Activated naive CD4-positive, alpha-beta T cell treated with anti-CD3 and anti-CD28 coated beads, Interleukin-2, amount 10 ng/mL, durations not matched to agents 7 days and 5 days (primary cell): ENCODE measurements at regions not wholly inside any gene's neighbourhood (a gene's known extent, or its start where the extent isn't known, plus 50 kb on each side); places are given as distances from the start of the nearest gene placed in this dataset.

Experiments
- CTCF ChIA-PET: fragments of 350-600 bp; sonication (Branson Sonifier 250); formaldehyde crosslinking; loops from one replicate; lab custom pipeline; 2021; ENCODE audit warnings: antibody characterized with exemption; lab: Charles Lee
- DNase-seq: peaks from one replicate; pipeline ENCODE4 v3.0.0-alpha.2; 2020
- H3K27ac Mint-ChIP-seq: one replicate; pipeline ENCODE4 v1.8.0; 2021; ENCODE audit warnings: mild to moderate bottlenecking, moderate library complexity, mixed read lengths
- H3K27me3 Mint-ChIP-seq: one replicate; pipeline ENCODE4 v1.8.0; 2021; ENCODE audit warnings: mild to moderate bottlenecking, mixed read lengths
- H3K36me3 Mint-ChIP-seq: one replicate; pipeline ENCODE4 v1.8.0; 2021; ENCODE audit warnings: mixed read lengths
- H3K4me1 Mint-ChIP-seq: one replicate; pipeline ENCODE4 v1.8.0; 2021; ENCODE audit warnings: mixed read lengths
- H3K4me3 Mint-ChIP-seq: one replicate; pipeline ENCODE4 v1.8.0; 2021; ENCODE audit warnings: mild to moderate bottlenecking, moderate library complexity, mixed read lengths
- H3K9me3 Mint-ChIP-seq: one replicate; pipeline ENCODE4 v1.8.0; 2021; ENCODE audit warnings: mixed read lengths

GRCh38 chr4:89404530-89404929 is 96.9 kb upstream of the GPRIN3 start:
- no peaks in the 10 kb centered on the region for H3K27me3 Mint-ChIP-seq
- no peak for DNase-seq
- CTCF ChIA-PET: interaction anchor here (1.2 kb wide), 1 partner anchor 149 kb away, joined by 3 read pairs; no protein-coding TSS in a partner anchor

GRCh38 chr4:89403826-89404225 is 96.2 kb upstream of the GPRIN3 start:
- H3K4me3 Mint-ChIP-seq: no peak overlapping the region
- no peaks in the 10 kb centered on the region for H3K9me3 Mint-ChIP-seq
- CTCF ChIA-PET: no interaction called here
- no peaks in the 10 kb centered on the region for H3K36me3 Mint-ChIP-seq
- H3K27me3 Mint-ChIP-seq: no peaks in the 10 kb centered on the region
- no peak overlapping the region for H3K27ac Mint-ChIP-seq
- H3K4me1 Mint-ChIP-seq: no peaks in the 10 kb centered on the region
- DNase-seq: no peak

More at GRCh38 chr4:89404530-89404929, 96.9 kb upstream of the GPRIN3 start:
- Mint-ChIP-seq H3K27ac (no peak overlapping the region), H3K9me3 (no peaks in the 10 kb centered on the region), H3K4me3 (no peak overlapping the region), H3K4me1 (no peaks in the 10 kb centered on the region), H3K36me3 (no peaks in the 10 kb centered on the region)

- Mint-ChIP-seq H3K4me1 (no peaks in the 10 kb centered on the region), H3K27me3 (no peaks in the 10 kb centered on the region), H3K36me3 (no peaks in the 10 kb centered on the region), H3K4me3 (no peak overlapping the region), H3K27ac (no peak overlapping the region), H3K9me3 (no peaks in the 10 kb centered on the region)
- no peak for DNase-seq
- CTCF ChIA-PET: no interaction called here
These were observed 92.9 kb upstream of the GPRIN3 start for GRCh38 chr4:89400287-89401035.

GRCh38 chr4:89398644-89399043 is 91.0 kb upstream of the GPRIN3 start:
- H3K36me3 Mint-ChIP-seq: no peaks in the 10 kb centered on the region
- DNase-seq: no peak
- no peaks in the 10 kb centered on the region for H3K4me1 Mint-ChIP-seq
- no peak overlapping the region for H3K27ac Mint-ChIP-seq
- H3K27me3 Mint-ChIP-seq: no peaks in the 10 kb centered on the region
- H3K9me3 Mint-ChIP-seq: peaks cover 1% of the 10 kb centered on the region
- CTCF ChIA-PET: interaction anchor here (0.7 to 1.3 kb wide), 2 partner anchors 114 to 288 kb away, joined by 3 to 4 read pairs; no protein-coding TSS in a partner anchor
- H3K4me3 Mint-ChIP-seq: no peak overlapping the region

GRCh38 chr4:89398146-89398545 is 90.5 kb upstream of the GPRIN3 start:
- CTCF ChIA-PET: interaction anchor here (1.3 kb wide), 1 partner anchor 114 kb away, joined by 3 read pairs; no protein-coding TSS in a partner anchor

GRCh38 chr4:89397441-89397840 is 89.8 kb upstream of the GPRIN3 start:
- no peaks in the 10 kb centered on the region for H3K36me3 Mint-ChIP-seq
- no peaks in the 10 kb centered on the region for H3K4me1 Mint-ChIP-seq
- H3K27ac Mint-ChIP-seq: no peak overlapping the region
- no peaks in the 10 kb centered on the region for H3K27me3 Mint-ChIP-seq
- peaks cover 1% of the 10 kb centered on the region for H3K9me3 Mint-ChIP-seq
- no peak for DNase-seq
- H3K4me3 Mint-ChIP-seq: no peak overlapping the region
- CTCF ChIA-PET: no interaction called here

More at GRCh38 chr4:89398146-89398545, 90.5 kb upstream of the GPRIN3 start:
- H3K9me3 Mint-ChIP-seq: peaks cover 1% of the 10 kb centered on the region
- DNase-seq: no peak
- H3K36me3 Mint-ChIP-seq: no peaks in the 10 kb centered on the region
- H3K4me3 Mint-ChIP-seq: no peak overlapping the region
- H3K27me3 Mint-ChIP-seq: no peaks in the 10 kb centered on the region
- H3K27ac Mint-ChIP-seq: no peak overlapping the region
- no peaks in the 10 kb centered on the region for H3K4me1 Mint-ChIP-seq

- Mint-ChIP-seq H3K4me1 (no peaks in the 10 kb centered on the region), H3K4me3 (no peak overlapping the region), H3K27me3 (peaks cover 6% of the 10 kb centered on the region), H3K9me3 (peaks cover 13% of the 10 kb centered on the region), H3K36me3 (no peaks in the 10 kb centered on the region), H3K27ac (no peak overlapping the region)
- no peak for DNase-seq
- CTCF ChIA-PET: no interaction called here
These were observed 74.8 kb upstream of the GPRIN3 start for GRCh38 chr4:89382439-89382838.

- H3K27ac Mint-ChIP-seq: no peak overlapping the region
These were observed 73.4 kb upstream of the GPRIN3 start for GRCh38 chr4:89380980-89381379.

GRCh38 chr4:89379511-89380044 is 72.0 kb upstream of the GPRIN3 start:
- Mint-ChIP-seq H3K4me1 (no peaks in the 10 kb centered on the region), H3K4me3 (no peak overlapping the region), H3K27ac (no peak overlapping the region), H3K36me3 (no peaks in the 10 kb centered on the region), H3K9me3 (peaks cover 13% of the 10 kb centered on the region), H3K27me3 (peaks cover 6% of the 10 kb centered on the region)
- CTCF ChIA-PET: no interaction called here
- DNase-seq: no peak

More at GRCh38 chr4:89380980-89381379, 73.4 kb upstream of the GPRIN3 start:
- CTCF ChIA-PET: no interaction called here
- H3K27me3 Mint-ChIP-seq: peaks cover 6% of the 10 kb centered on the region
- H3K4me3 Mint-ChIP-seq: no peak overlapping the region
- H3K36me3 Mint-ChIP-seq: no peaks in the 10 kb centered on the region
- H3K9me3 Mint-ChIP-seq: peaks cover 13% of the 10 kb centered on the region
- no peaks in the 10 kb centered on the region for H3K4me1 Mint-ChIP-seq
- DNase-seq: no peak

GRCh38 chr4:89373394-89373793 is 65.8 kb upstream of the GPRIN3 start:
- Mint-ChIP-seq H3K4me3 (no peak overlapping the region), H3K9me3 (peaks cover 1% of the 10 kb centered on the region)
- CTCF ChIA-PET: interaction anchor here (1.1 kb wide), 1 partner anchor 147 kb away, joined by 4 read pairs; no protein-coding TSS in a partner anchor

GRCh38 chr4:89371614-89372013 is 64.0 kb upstream of the GPRIN3 start:
- H3K4me3 Mint-ChIP-seq: no peak overlapping the region
- no peak for DNase-seq
- no peaks in the 10 kb centered on the region for H3K9me3 Mint-ChIP-seq
- H3K36me3 Mint-ChIP-seq: no peaks in the 10 kb centered on the region
- H3K27ac Mint-ChIP-seq: no peak overlapping the region
- CTCF ChIA-PET: no interaction called here
- H3K27me3 Mint-ChIP-seq: peaks cover 3% of the 10 kb centered on the region
- H3K4me1 Mint-ChIP-seq: peaks cover 4% of the 10 kb centered on the region

More at GRCh38 chr4:89373394-89373793, 65.8 kb upstream of the GPRIN3 start:
- H3K27ac Mint-ChIP-seq: no peak overlapping the region
- H3K27me3 Mint-ChIP-seq: peaks cover 3% of the 10 kb centered on the region
- DNase-seq: no peak
- no peaks in the 10 kb centered on the region for H3K4me1 Mint-ChIP-seq
- H3K36me3 Mint-ChIP-seq: no peaks in the 10 kb centered on the region

- peaks cover 3% of the 10 kb centered on the region for H3K9me3 Mint-ChIP-seq
- H3K36me3 Mint-ChIP-seq: peaks cover 2% of the 10 kb centered on the region
- peaks cover 9% of the 10 kb centered on the region for H3K4me1 Mint-ChIP-seq
- H3K27me3 Mint-ChIP-seq: peaks cover 3% of the 10 kb centered on the region
- no peak for DNase-seq
- no peak overlapping the region for H3K27ac Mint-ChIP-seq
- no peak overlapping the region for H3K4me3 Mint-ChIP-seq
- CTCF ChIA-PET: no interaction called here
These were observed 62.0 kb upstream of the GPRIN3 start for GRCh38 chr4:89369581-89369980.

- Mint-ChIP-seq H3K36me3 (peaks cover 3% of the 10 kb centered on the region), H3K27me3 (peaks cover 2% of the 10 kb centered on the region), H3K27ac (no peak overlapping the region)
These were observed 61.3 kb upstream of the GPRIN3 start for GRCh38 chr4:89368861-89369260.

GRCh38 chr4:89365776-89366175 is 58.2 kb upstream of the GPRIN3 start:
- peaks cover 4% of the 10 kb centered on the region for H3K36me3 Mint-ChIP-seq
- H3K27ac Mint-ChIP-seq: no peak overlapping the region
- no peak overlapping the region for H3K4me3 Mint-ChIP-seq
- no peak for DNase-seq
- peaks cover 4% of the 10 kb centered on the region for H3K27me3 Mint-ChIP-seq
- CTCF ChIA-PET: interaction anchor here (1.1 kb wide), 1 partner anchor 111 kb away, joined by 3 read pairs; no protein-coding TSS in a partner anchor
- peaks cover 6% of the 10 kb centered on the region for H3K9me3 Mint-ChIP-seq
- H3K4me1 Mint-ChIP-seq: peaks cover 9% of the 10 kb centered on the region

More at GRCh38 chr4:89368861-89369260, 61.3 kb upstream of the GPRIN3 start:
- Mint-ChIP-seq H3K4me3 (no peak overlapping the region), H3K9me3 (peaks cover 6% of the 10 kb centered on the region), H3K4me1 (peaks cover 9% of the 10 kb centered on the region)
- DNase-seq: no peak
- CTCF ChIA-PET: no interaction called here

- peaks cover 4% of the 10 kb centered on the region for H3K27me3 Mint-ChIP-seq
- H3K4me1 Mint-ChIP-seq: peaks cover 9% of the 10 kb centered on the region
- no peak overlapping the region for H3K4me3 Mint-ChIP-seq
- peaks cover 4% of the 10 kb centered on the region for H3K36me3 Mint-ChIP-seq
- CTCF ChIA-PET: no interaction called here
- no peak for DNase-seq
- peaks cover 6% of the 10 kb centered on the region for H3K9me3 Mint-ChIP-seq
- H3K27ac Mint-ChIP-seq: no peak overlapping the region
These were observed 57.8 kb upstream of the GPRIN3 start for GRCh38 chr4:89365375-89365774.
